ENCODE measurements at regions not wholly inside any gene's neighbourhood (a gene's known extent, or its start where the extent isn't known, plus 50 kb on each side); places are given as distances from the start of the nearest gene placed in this dataset.

DNA sequence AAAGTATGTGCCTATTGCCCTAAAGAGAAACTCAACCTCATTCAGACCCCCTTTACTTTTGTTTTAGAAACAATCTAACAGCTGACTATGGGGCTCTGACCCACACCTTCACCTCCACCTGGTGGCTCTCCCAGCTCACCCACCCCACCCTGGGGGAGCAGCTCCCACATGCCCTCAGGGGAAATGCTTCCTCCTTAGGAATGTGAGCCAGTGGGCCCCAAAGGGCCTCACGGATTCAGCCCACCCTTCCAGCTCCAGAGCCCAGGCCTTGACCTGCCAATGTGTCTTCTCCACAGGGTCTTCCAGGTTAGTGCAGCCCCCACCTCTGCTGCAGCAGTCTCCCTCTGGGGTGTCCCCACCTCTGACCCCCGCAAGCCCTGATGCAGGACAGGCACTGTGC lies 680.1 kb upstream of the RAB6C start:
- Histone ChIP-seq H3K4me3 (no peak overlapping the region), H4K20me1 (ENCODE audit: low read depth) (no peaks in the 10 kb centered on the region), H3K27me3 (no peaks in the 10 kb centered on the region), H3K9ac (no peak overlapping the region), H3K9me3 (ENCODE audit: low read depth) (no peaks in the 10 kb centered on the region), H3K36me3 (no peaks in the 10 kb centered on the region), H3K27ac (no peak overlapping the region), H2AFZ (replicated peaks) (no peak overlapping the region), H3K4me1 (no peaks in the 10 kb centered on the region), H3K79me2 (ENCODE audit: low read depth) (no peaks in the 10 kb centered on the region), H3K4me2 (no peak overlapping the region), H3F3A (ENCODE audit: low read depth) (no peaks in the 10 kb centered on the region)
- H3K4me3 Mint-ChIP-seq: no peak overlapping the region
- TF ChIP-seq, protein P1, sequence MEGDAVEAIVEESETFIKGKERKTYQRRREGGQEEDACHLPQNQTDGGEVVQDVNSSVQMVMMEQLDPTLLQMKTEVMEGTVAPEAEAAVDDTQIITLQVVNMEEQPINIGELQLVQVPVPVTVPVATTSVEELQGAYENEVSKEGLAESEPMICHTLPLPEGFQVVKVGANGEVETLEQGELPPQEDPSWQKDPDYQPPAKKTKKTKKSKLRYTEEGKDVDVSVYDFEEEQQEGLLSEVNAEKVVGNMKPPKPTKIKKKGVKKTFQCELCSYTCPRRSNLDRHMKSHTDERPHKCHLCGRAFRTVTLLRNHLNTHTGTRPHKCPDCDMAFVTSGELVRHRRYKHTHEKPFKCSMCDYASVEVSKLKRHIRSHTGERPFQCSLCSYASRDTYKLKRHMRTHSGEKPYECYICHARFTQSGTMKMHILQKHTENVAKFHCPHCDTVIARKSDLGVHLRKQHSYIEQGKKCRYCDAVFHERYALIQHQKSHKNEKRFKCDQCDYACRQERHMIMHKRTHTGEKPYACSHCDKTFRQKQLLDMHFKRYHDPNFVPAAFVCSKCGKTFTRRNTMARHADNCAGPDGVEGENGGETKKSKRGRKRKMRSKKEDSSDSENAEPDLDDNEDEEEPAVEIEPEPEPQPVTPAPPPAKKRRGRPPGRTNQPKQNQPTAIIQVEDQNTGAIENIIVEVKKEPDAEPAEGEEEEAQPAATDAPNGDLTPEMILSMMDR (IDR thresholded peaks at IDR 0.05): no peak
- no peak for TF ChIP-seq EZH2phosphoT487 (IDR thresholded peaks at IDR 0.05)
- TF ChIP-seq EZH2 (IDR thresholded peaks at IDR 0.05): no peak
- no peak for DNase-seq (ENCODE audit: low spot score)
- H3K4me1 Mint-ChIP-seq: no peaks in the 10 kb centered on the region
- H3K9me3 Mint-ChIP-seq: no peaks in the 10 kb centered on the region
- no peaks in the 10 kb centered on the region for H3K36me3 Mint-ChIP-seq
- peaks cover under 1% of the 10 kb centered on the region for H3K27me3 Mint-ChIP-seq (ENCODE audit: insufficient read depth, low read depth)
- no peak overlapping the region for H3K27ac Mint-ChIP-seq

DNA sequence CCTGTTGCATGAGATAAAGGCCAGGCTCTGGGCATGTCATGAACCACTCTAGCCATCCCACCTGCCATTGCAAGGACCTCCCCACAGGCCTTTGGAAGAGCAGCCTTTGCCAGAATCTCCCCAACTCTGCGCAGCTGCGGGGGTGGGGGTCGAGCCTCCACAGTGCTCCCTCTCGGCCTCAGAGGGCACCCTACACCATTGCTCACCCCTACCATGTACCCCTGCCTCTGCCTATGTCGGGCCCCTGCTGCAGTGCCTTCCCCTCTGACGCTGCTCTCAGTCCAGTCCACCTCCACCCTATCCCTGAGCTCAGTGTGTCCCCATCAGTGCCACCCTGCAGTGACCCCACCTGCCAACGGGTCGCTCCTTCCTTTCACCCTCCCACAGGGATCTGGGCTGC lies 679.7 kb upstream of the RAB6C start:
- Histone ChIP-seq H3K4me3 (no peak overlapping the region), H3K4me2 (no peak overlapping the region), H3K27me3 (no peaks in the 10 kb centered on the region), H3K79me2 (ENCODE audit: low read depth) (no peaks in the 10 kb centered on the region), H3K9me3 (ENCODE audit: low read depth) (no peaks in the 10 kb centered on the region), H2AFZ (replicated peaks) (no peak overlapping the region), H3K9ac (no peak overlapping the region), H3F3A (ENCODE audit: low read depth) (no peaks in the 10 kb centered on the region), H3K36me3 (no peaks in the 10 kb centered on the region), H3K4me1 (no peaks in the 10 kb centered on the region), H3K27ac (no peak overlapping the region), H4K20me1 (ENCODE audit: low read depth) (no peaks in the 10 kb centered on the region)
- no peak overlapping the region for H3K27ac Mint-ChIP-seq
- TF ChIP-seq EZH2 (IDR thresholded peaks at IDR 0.05) (no peak), EZH2phosphoT487 (IDR thresholded peaks at IDR 0.05) (no peak)
- TF ChIP-seq, protein P1 (IDR thresholded peaks at IDR 0.05): no peak
- no peaks in the 10 kb centered on the region for H3K9me3 Mint-ChIP-seq
- H3K4me3 Mint-ChIP-seq: no peak overlapping the region
- no peaks in the 10 kb centered on the region for H3K27me3 Mint-ChIP-seq (ENCODE audit: insufficient read depth, low read depth)
- H3K4me1 Mint-ChIP-seq: no peaks in the 10 kb centered on the region
- no peak for DNase-seq (ENCODE audit: low spot score)
- H3K36me3 Mint-ChIP-seq: no peaks in the 10 kb centered on the region

DNA sequence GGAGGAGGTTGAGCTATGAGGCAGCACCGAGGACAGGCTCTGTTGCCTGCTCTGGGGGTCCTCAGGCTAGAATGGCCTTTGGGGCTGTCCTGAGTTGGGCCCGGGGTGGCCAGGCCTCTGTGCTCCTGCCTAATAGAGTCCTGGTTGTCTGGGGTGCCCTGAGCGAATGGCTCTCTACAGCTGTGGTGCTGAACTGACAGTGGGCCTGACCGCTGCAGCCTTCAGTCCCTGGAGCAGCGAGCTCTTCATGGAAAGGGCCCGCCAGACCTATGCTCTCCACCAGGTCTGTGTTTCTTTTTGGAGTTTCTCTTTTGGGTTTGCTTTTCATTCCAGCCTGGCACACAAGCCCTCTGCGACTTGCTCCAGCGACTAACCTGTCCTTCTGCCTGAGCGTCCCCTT lies 679.0 kb upstream of the RAB6C start:
- Histone ChIP-seq H2AFZ (replicated peaks) (no peak overlapping the region), H3K4me2 (no peak overlapping the region), H3K27ac (no peak overlapping the region), H3K9me3 (ENCODE audit: low read depth) (no peaks in the 10 kb centered on the region), H3K4me1 (no peaks in the 10 kb centered on the region), H3K27me3 (no peaks in the 10 kb centered on the region), H3K36me3 (no peaks in the 10 kb centered on the region), H3F3A (ENCODE audit: low read depth) (no peaks in the 10 kb centered on the region), H3K4me3 (no peak overlapping the region), H3K79me2 (ENCODE audit: low read depth) (no peaks in the 10 kb centered on the region), H3K9ac (no peak overlapping the region), H4K20me1 (ENCODE audit: low read depth) (no peaks in the 10 kb centered on the region)
- H3K36me3 Mint-ChIP-seq: no peaks in the 10 kb centered on the region
- DNase-seq (ENCODE audit: low spot score): no peak
- H3K4me1 Mint-ChIP-seq: no peaks in the 10 kb centered on the region
- H3K9me3 Mint-ChIP-seq: peaks cover 4% of the 10 kb centered on the region
- TF ChIP-seq EZH2phosphoT487 (IDR thresholded peaks at IDR 0.05) (no peak), EZH2 (IDR thresholded peaks at IDR 0.05) (no peak)
- TF ChIP-seq, protein P1 (IDR thresholded peaks at IDR 0.05): no peak
- H3K27ac Mint-ChIP-seq: no peak overlapping the region
- H3K4me3 Mint-ChIP-seq: no peak overlapping the region
- no peaks in the 10 kb centered on the region for H3K27me3 Mint-ChIP-seq (ENCODE audit: insufficient read depth, low read depth)

Data from neural progenitor cell (in vitro differentiated cells).